SK-N-SH treated with all-trans-retinoic acid at 6 μM for 48 hours (cell line): ENCODE measurements at regions not wholly inside any gene's neighbourhood (a gene's known extent, or its start where the extent isn't known, plus 50 kb on each side); places are given as distances from the start of the nearest gene placed in this dataset.

Experiments
- BACH2 ChIP-seq: fragments of 250-450 bp; sonication (Bioruptor Pico); IDR thresholded peaks from 2 replicates; pipeline ENCODE4 v1.9.0; 2021; ENCODE audit warnings: mild to moderate bottlenecking, borderline replicate concordance
- CREB5 ChIP-seq: fragments of 250-450 bp; sonication (Bioruptor Pico); IDR thresholded peaks from 2 replicates; pipeline ENCODE4 v1.5.1; 2020; ENCODE audit warnings: low read depth, mild to moderate bottlenecking, moderate library complexity
- ESRRG ChIP-seq: fragments of 250-450 bp; sonication (Bioruptor Pico); IDR thresholded peaks from 2 replicates; pipeline ENCODE4 v1.6.1; 2021; ENCODE audit warnings: mild to moderate bottlenecking
- GLIS3 ChIP-seq: fragments of 250-450 bp; sonication (Bioruptor Pico); IDR thresholded peaks from 2 replicates; pipeline ENCODE4 v1.5.0; 2020; ENCODE audit warnings: mild to moderate bottlenecking, moderate library complexity
- POU6F1 ChIP-seq: fragments of 250-450 bp; sonication (Bioruptor Pico); IDR thresholded peaks from 2 replicates; pipeline ENCODE4 v1.8.0; 2021; ENCODE audit warnings: low read depth, mild to moderate bottlenecking, moderate library complexity, borderline replicate concordance
- PPARA ChIP-seq: fragments of 250-450 bp; sonication (Bioruptor Pico); IDR thresholded peaks from 2 replicates; pipeline ENCODE4 v1.5.0; 2020; ENCODE audit warnings: mild to moderate bottlenecking, borderline replicate concordance
- RARB ChIP-seq: fragments of 250-450 bp; sonication (Bioruptor Pico); IDR thresholded peaks from 2 replicates; pipeline ENCODE4 v1.8.0; 2021; ENCODE audit warnings: mild to moderate bottlenecking, moderate library complexity
- TCF4 ChIP-seq: fragments of 250-450 bp; sonication (Bioruptor Pico); IDR thresholded peaks from 2 replicates; pipeline ENCODE4 v1.8.0; 2021; ENCODE audit warnings: mild to moderate bottlenecking, moderate library complexity, borderline replicate concordance
- TSHZ2 ChIP-seq: fragments of 250-450 bp; sonication (Bioruptor Pico); IDR thresholded peaks from 2 replicates; pipeline ENCODE4 v1.5.0; 2020; ENCODE audit warnings: mild to moderate bottlenecking, moderate library complexity
- ZC3H10 ChIP-seq: fragments of 250-450 bp; sonication (Bioruptor Pico); IDR thresholded peaks from 2 replicates; pipeline ENCODE4 v1.5.1; 2021; ENCODE audit warnings: mild to moderate bottlenecking, moderate library complexity
- ZNF70 ChIP-seq: fragments of 450-650 bp; formaldehyde crosslinking; IDR thresholded peaks from 2 replicates; pipeline ENCODE4 v1.5.0; 2020; ENCODE audit warnings: mild to moderate bottlenecking, moderate library complexity
- ZNF8 ChIP-seq: fragments of 450-650 bp; formaldehyde crosslinking; IDR thresholded peaks from 2 replicates; pipeline ENCODE4 v1.5.0; 2020; ENCODE audit warnings: mild to moderate bottlenecking, moderate library complexity

GRCh38 chr10:53140506-53140905 lies 367.9 kb upstream of the MBL2 start:
- TF ChIP-seq ZNF70 (CRISPR knock-in tag) = no peak
- no peak for TF ChIP-seq CREB5 (CRISPR knock-in tag)
- no peak for TF ChIP-seq PPARA (CRISPR knock-in tag)
- no peak for TF ChIP-seq ZNF8 (CRISPR knock-in tag)
- no peak for TF ChIP-seq POU6F1 (CRISPR knock-in tag)
- no peak for TF ChIP-seq TSHZ2 (CRISPR knock-in tag)
- no peak for TF ChIP-seq ZC3H10 (CRISPR knock-in tag)
- TF ChIP-seq TCF4 (CRISPR knock-in tag) = no peak
- no peak for TF ChIP-seq RARB (CRISPR knock-in tag)
- TF ChIP-seq GLIS3 (CRISPR knock-in tag) = no peak
- TF ChIP-seq BACH2 (CRISPR knock-in tag) = no peak
- no peak for TF ChIP-seq ESRRG (CRISPR knock-in tag)
